ENCODE measurements at regions not wholly inside any gene's neighbourhood (a gene's known extent, or its start where the extent isn't known, plus 50 kb on each side); places are given as distances from the start of the nearest gene placed in this dataset.

DNA sequence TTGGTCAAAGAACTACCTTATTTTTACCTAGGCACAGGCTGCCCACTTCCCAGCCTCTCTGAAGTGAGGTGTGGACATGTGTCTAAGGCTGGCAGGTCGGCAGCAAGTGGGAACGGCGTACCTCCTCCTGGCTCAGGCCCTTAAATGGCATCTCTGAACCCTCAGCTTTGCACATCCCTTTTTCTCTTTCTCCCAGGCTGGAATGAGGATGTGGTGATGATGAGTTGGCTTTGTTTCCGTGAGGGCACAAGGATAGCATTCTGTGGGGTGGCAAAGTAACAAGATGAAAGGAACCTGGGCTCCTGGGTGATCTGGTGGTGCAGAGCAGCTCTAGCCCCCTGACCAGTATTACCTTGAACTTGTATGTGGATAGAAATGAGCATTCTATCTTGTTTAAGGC lies 196.8 kb downstream of the REEP3 start:
- H3K27ac ChIP-seq = peak overlapping the region; percentile 1; the same call in 1 of the 2 replicates
- TF ChIP-seq, protein P1, sequence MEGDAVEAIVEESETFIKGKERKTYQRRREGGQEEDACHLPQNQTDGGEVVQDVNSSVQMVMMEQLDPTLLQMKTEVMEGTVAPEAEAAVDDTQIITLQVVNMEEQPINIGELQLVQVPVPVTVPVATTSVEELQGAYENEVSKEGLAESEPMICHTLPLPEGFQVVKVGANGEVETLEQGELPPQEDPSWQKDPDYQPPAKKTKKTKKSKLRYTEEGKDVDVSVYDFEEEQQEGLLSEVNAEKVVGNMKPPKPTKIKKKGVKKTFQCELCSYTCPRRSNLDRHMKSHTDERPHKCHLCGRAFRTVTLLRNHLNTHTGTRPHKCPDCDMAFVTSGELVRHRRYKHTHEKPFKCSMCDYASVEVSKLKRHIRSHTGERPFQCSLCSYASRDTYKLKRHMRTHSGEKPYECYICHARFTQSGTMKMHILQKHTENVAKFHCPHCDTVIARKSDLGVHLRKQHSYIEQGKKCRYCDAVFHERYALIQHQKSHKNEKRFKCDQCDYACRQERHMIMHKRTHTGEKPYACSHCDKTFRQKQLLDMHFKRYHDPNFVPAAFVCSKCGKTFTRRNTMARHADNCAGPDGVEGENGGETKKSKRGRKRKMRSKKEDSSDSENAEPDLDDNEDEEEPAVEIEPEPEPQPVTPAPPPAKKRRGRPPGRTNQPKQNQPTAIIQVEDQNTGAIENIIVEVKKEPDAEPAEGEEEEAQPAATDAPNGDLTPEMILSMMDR (conservative IDR thresholded peaks at IDR 0.05) = no peak

DNA sequence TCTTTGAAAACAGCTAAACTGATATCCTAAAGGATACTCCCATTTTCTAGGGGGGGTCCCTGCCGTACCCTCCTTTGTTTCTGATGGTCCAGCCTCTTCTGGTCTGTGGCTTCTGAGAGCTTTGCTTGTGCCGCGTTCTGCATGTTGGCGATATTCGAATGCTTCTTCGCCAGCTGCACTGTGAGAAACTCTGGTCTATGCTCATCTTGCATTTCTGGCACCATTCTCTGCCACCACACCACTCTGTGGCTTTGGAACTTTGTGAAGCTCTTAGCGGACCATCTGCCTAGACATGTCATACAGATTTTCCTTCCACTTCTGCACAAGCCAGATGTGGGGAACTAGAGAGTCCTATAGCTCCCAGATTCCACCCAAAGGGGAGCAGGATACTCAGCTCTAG lies 197.2 kb downstream of the REEP3 start:
- peak overlapping the region; percentile 90; the same call in 1 of the 2 replicates for H3K27ac ChIP-seq
- TF ChIP-seq, protein P1 (conservative IDR thresholded peaks at IDR 0.05) = no peak

DNA sequence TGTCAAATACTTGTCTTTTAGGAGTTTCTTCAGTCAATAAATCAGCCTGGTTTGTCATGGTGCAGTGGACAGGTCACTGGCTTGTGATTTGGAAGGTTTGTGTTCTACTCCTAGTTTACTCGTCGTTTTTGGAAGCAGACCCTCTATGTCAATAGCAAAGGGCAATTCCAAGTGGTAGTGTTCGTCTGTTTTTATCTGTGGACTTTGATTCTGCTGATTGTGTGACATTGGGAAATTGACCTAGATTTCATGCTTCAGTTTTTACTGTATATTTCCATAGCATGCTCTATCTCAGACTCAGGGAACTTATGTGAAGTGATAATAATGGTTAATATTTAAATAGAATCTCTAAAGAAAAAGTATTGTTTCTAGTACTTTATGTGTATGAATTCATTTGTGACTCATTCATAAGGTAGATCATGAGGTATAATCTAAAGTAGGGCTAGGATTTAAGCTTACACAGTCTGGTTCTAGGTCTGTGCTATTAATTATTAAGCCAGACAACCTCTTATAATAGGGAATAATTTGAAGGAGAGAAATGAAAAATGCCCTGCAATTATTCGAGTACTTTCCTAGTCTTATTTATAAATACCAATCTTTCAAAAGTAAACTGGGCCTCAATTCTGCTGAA lies 198.1 kb downstream of the REEP3 start:
- H3K27ac ChIP-seq = peak overlapping the region; percentile 90
- TF ChIP-seq, protein P1 (conservative IDR thresholded peaks at IDR 0.05) = no peak

DNA sequence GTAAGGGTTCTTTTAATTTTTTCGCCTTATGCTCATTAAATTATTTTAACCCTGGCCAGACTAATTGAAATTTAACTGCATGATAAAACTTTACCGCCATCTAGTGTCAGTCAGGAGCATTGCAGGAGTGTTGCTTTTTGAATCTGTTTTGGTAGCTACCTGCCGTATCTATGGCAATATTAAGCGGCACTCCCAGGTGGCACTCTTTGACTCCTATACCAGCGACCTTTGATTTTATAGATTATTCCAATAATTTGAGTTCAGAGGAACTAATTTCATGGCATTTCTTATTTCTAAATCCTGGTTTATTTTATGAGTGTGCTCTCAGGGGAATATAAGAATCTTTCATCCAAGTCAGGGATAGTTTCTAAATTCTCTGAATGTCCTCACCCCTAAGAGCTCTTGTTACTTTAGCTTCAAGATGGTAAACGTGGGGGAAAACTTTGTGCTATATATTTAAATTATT lies 198.9 kb downstream of the REEP3 start:
- H3K27ac ChIP-seq = peak overlapping the region; percentile 90
- TF ChIP-seq, protein P1 (conservative IDR thresholded peaks at IDR 0.05) = peak; percentile 96

DNA sequence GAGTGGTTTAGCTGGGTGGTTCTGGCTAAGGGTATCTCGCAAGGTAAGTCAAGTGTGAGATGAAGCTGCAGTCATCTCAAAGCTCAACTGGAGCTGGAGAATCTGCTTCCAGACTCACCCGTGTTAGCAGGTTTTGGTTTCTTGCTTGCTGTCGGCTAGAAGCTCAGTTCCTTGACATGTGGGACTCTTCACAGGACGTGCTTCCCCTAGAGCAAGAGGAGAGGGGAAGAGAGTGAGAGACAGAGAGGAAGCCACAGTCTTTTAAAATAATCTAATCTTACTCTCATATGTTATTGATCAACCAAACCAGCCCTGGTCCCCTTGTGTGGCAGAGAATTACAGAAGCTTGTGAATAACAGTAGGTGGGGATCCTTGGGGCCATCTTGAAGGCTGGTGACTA lies 199.5 kb downstream of the REEP3 start:
- H3K27ac ChIP-seq = peak overlapping the region; percentile 90
- TF ChIP-seq, protein P1 (conservative IDR thresholded peaks at IDR 0.05) = no peak

DNA sequence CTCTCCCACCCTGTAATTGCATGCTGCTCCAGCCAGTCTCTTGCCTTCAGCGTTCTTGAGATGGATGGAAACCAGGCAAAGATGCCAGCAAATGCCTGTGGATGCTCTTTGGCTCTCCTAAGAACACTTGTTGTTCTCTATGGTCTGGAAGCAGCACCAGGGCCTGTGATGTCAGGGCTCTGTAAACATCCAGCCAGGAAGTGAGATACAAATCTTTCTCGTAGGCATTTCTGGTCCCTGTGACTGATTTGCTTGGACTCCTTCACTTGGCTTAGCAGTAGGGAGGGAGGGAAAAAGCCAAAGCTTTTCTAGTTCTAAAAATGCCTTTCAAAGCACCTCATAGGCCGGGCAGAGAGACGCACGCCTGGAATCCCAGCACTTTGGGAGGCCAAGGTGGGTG lies 201.3 kb downstream of the REEP3 start:
- TF ChIP-seq, protein P1 (conservative IDR thresholded peaks at IDR 0.05) = no peak
- H3K27ac ChIP-seq = peak overlapping the region; percentile 90

DNA sequence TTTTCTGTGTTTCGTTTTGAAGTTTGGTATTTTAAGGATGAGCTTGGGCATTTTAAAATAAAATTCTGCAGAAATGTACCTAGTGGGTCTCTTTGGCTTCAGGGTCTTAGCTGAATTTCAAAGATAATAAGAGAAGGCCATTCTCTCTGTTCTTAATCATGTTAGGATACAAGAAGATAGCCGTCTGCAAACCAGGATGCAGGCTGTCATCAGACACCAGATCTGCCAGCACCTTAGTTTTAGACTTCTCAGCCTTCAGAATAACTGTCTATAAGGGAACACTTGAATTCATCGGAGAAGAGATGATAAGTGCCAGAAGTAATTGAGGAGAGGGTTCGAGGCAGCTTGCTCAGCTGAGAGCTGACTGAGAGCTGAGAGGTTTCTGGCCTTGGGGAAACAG lies 202.1 kb downstream of the REEP3 start:
- H3K27ac ChIP-seq = peak overlapping the region; percentile 90
- TF ChIP-seq, protein P1 (conservative IDR thresholded peaks at IDR 0.05) = no peak
